Fibroblast of upper back skin (primary cell): ENCODE measurements at regions not wholly inside any gene's neighbourhood (a gene's known extent, or its start where the extent isn't known, plus 50 kb on each side); places are given as distances from the start of the nearest gene placed in this dataset.
"Not testable (repeated sequence)": the region's sequence is repeated elsewhere in the genome, so short reads cannot be mapped to it uniquely, and the experiment has no call there.

Source experiments
- DNase-seq: peaks from one replicate; pipeline ENCODE4 v3.0.0-alpha.2; 2013

- peak; percentile 74 for DNase-seq
Observed at GRCh38 chr4:137393044-137393443, 139.2 kb downstream of the PCDH18 start.

GRCh38 chr4:137390707-137391106 lies 141.6 kb downstream of the PCDH18 start:
- DNase-seq: peak; percentile 76

GRCh38 chr4:137389911-137390520 lies 142.3 kb downstream of the PCDH18 start:
- peak; percentile 53 for DNase-seq

GRCh38 chr4:137387924-137388323 lies 144.4 kb downstream of the PCDH18 start:
- DNase-seq: peak; percentile 91

- no peak for DNase-seq
Observed at GRCh38 chr4:137384476-137384875, 147.8 kb downstream of the PCDH18 start.

GRCh38 chr4:137378821-137379220 lies 153.5 kb downstream of the PCDH18 start:
- DNase-seq: peak; percentile 65

GRCh38 chr4:137378393-137378792 lies 153.9 kb downstream of the PCDH18 start:
- peak; percentile 2 for DNase-seq

GRCh38 chr4:137376312-137376711 lies 156.0 kb downstream of the PCDH18 start:
- no peak for DNase-seq

- DNase-seq: peak; percentile 10
Observed at GRCh38 chr4:137375111-137375850, 157.0 kb downstream of the PCDH18 start.

GRCh38 chr4:137370679-137371078 lies 161.6 kb downstream of the PCDH18 start:
- DNase-seq: peak; percentile 12

GRCh38 chr4:137370206-137370633 lies 162.1 kb downstream of the PCDH18 start:
- DNase-seq: peak; percentile 84

GRCh38 chr4:137367620-137368019 lies 164.7 kb downstream of the PCDH18 start:
- peak; percentile 88 for DNase-seq

- no peak for DNase-seq
Observed at GRCh38 chr4:137363496-137363895, 168.8 kb downstream of the PCDH18 start.

- DNase-seq: peak; percentile 26
Observed at GRCh38 chr4:137361756-137362470, 170.4 kb downstream of the PCDH18 start.

- peak; percentile 49 for DNase-seq
Observed at GRCh38 chr4:137360761-137361160, 171.5 kb downstream of the PCDH18 start.

GRCh38 chr4:137359691-137360315 lies 172.5 kb downstream of the PCDH18 start:
- peak; percentile 92 for DNase-seq

- not testable (repeated sequence) for DNase-seq
Observed at GRCh38 chr4:137354562-137354961, 177.7 kb downstream of the PCDH18 start.

- no peak for DNase-seq
Observed at GRCh38 chr4:137347371-137347770, 184.9 kb downstream of the PCDH18 start.

- no peak for DNase-seq
Observed at GRCh38 chr4:137345597-137345996, 186.7 kb downstream of the PCDH18 start.

GRCh38 chr4:137343221-137343620 lies 189.1 kb downstream of the PCDH18 start:
- DNase-seq: no peak

GRCh38 chr4:137333031-137333430 lies 199.3 kb downstream of the PCDH18 start:
- DNase-seq: no peak

- DNase-seq: peak; percentile 70
Observed at GRCh38 chr4:137312257-137312656, 220.0 kb downstream of the PCDH18 start.
